Parathyroid adenoma (tissue), 2 donors: ENCODE measurements at regions not wholly inside any gene's neighbourhood (a gene's known extent, or its start where the extent isn't known, plus 50 kb on each side); places are given as distances from the start of the nearest gene placed in this dataset.
"Not testable (repeated sequence)": the region's sequence is repeated elsewhere in the genome, so short reads cannot be mapped to it uniquely, and the experiment has no call there.

ENCODE experiments used
- H2AFZ ChIP-seq: fragments of 300-600 bp; sonication (generic); one replicate; pipeline ENCODE4 v1.7.0; 2017; ENCODE audit warnings: antibody characterized with exemption, mild to moderate bottlenecking
- H3K27ac ChIP-seq: fragments of 300-600 bp; sonication (generic); one replicate; pipeline ENCODE4 v1.7.0; 2017
- H3K27me3 ChIP-seq: fragments of 300-600 bp; sonication (generic); one replicate; pipeline ENCODE4 v1.7.0; 2017; ENCODE audit warnings: low read length; ENCODE audit not compliant: control insufficient read depth, insufficient read depth
- H3K36me3 ChIP-seq: fragments of 300-600 bp; sonication (generic); one replicate; pipeline ENCODE4 v1.7.0; 2017; ENCODE audit warnings: low read length; ENCODE audit not compliant: control insufficient read depth, insufficient read depth
- H3K4me1 ChIP-seq: fragments of 300-600 bp; sonication (generic); one replicate; pipeline ENCODE4 v1.7.0; 2017; ENCODE audit warnings: control low read depth
- H3K4me2 ChIP-seq: fragments of 300-600 bp; sonication (generic); one replicate; pipeline ENCODE4 v1.7.0; 2017; ENCODE audit warnings: low read length
- H3K4me3 ChIP-seq: fragments of 300-600 bp; sonication (generic); one replicate; pipeline ENCODE4 v1.7.0; 2017; ENCODE audit warnings: low read depth, low read length
- H3K79me2 ChIP-seq: fragments of 300-600 bp; sonication (generic); one replicate; pipeline ENCODE4 v1.7.0; 2017; ENCODE audit warnings: control low read depth
- H3K9ac ChIP-seq: fragments of 300-600 bp; sonication (generic); one replicate; pipeline ENCODE4 v1.7.0; 2017; ENCODE audit warnings: mild to moderate bottlenecking
- H3K9me3 ChIP-seq: fragments of 300-600 bp; sonication (generic); one replicate; pipeline ENCODE4 v1.7.0; 2017; ENCODE audit warnings: low read length; ENCODE audit not compliant: control insufficient read depth
- donor health status: primary hyperparathyroidism.

- not testable (repeated sequence) for H3K4me3 ChIP-seq, H3K4me1 ChIP-seq, H3K9me3 ChIP-seq, H2AFZ ChIP-seq, H3K9ac ChIP-seq, H3K4me2 ChIP-seq, H3K36me3 ChIP-seq, H3K27me3 ChIP-seq, H3K27ac ChIP-seq, H3K79me2 ChIP-seq
These were observed 110.1 kb downstream of the LAT start for GRCh38 chr16:29094729-29095624.

- H3K27me3 ChIP-seq, H3K4me3 ChIP-seq, H3K36me3 ChIP-seq, H3K9me3 ChIP-seq, H3K27ac ChIP-seq, H3K9ac ChIP-seq, H3K79me2 ChIP-seq, H3K4me2 ChIP-seq, H2AFZ ChIP-seq, H3K4me1 ChIP-seq: not testable (repeated sequence)
These were observed 109.5 kb downstream of the LAT start for GRCh38 chr16:29094325-29094724.

- H3K36me3 ChIP-seq, H3K4me1 ChIP-seq, H3K4me3 ChIP-seq: not testable (repeated sequence)
These were observed 104.8 kb downstream of the LAT start for GRCh38 chr16:29089679-29090078.

GRCh38 chr16:29087673-29088072, 102.8 kb downstream of the LAT start:
- H3K27me3 ChIP-seq, H3K9ac ChIP-seq, H3K4me3 ChIP-seq, H3K4me1 ChIP-seq, H2AFZ ChIP-seq, H3K36me3 ChIP-seq, H3K79me2 ChIP-seq, H3K27ac ChIP-seq, H3K9me3 ChIP-seq, H3K4me2 ChIP-seq: not testable (repeated sequence)

More at GRCh38 chr16:29089679-29090078, 104.8 kb downstream of the LAT start:
- H2AFZ ChIP-seq, H3K4me2 ChIP-seq, H3K9me3 ChIP-seq, H3K27me3 ChIP-seq, H3K79me2 ChIP-seq, H3K9ac ChIP-seq, H3K27ac ChIP-seq: not testable (repeated sequence)

- H3K27me3 ChIP-seq, H3K36me3 ChIP-seq, H3K4me1 ChIP-seq, H3K79me2 ChIP-seq, H3K9me3 ChIP-seq, H3K4me3 ChIP-seq, H3K9ac ChIP-seq: not testable (repeated sequence)
- H3K4me2 ChIP-seq, result peak overlapping the region; percentile 42
- peak overlapping the region; percentile 49 for H3K27ac ChIP-seq
- H2AFZ ChIP-seq, result peak overlapping the region; percentile 66
These were observed 97.2 kb downstream of the LAT start for GRCh38 chr16:29081829-29082639.

- H3K4me1 ChIP-seq, H3K9me3 ChIP-seq, H3K36me3 ChIP-seq, H3K4me3 ChIP-seq, H3K79me2 ChIP-seq, H3K4me2 ChIP-seq, H3K9ac ChIP-seq, H3K27me3 ChIP-seq: not testable (repeated sequence)
- Histone ChIP-seq H3K27ac (peak overlapping the region; percentile 47), H2AFZ (peak overlapping the region; percentile 20)
These were observed 89.9 kb downstream of the LAT start for GRCh38 chr16:29074554-29075402.

GRCh38 chr16:29062235-29062634, 77.4 kb downstream of the LAT start:
- H3K27ac ChIP-seq, H2AFZ ChIP-seq, H3K4me2 ChIP-seq, H3K79me2 ChIP-seq, H3K9ac ChIP-seq, H3K36me3 ChIP-seq, H3K9me3 ChIP-seq, H3K27me3 ChIP-seq, H3K4me3 ChIP-seq, H3K4me1 ChIP-seq: not testable (repeated sequence)

- not testable (repeated sequence) for H3K9me3 ChIP-seq, H2AFZ ChIP-seq, H3K4me1 ChIP-seq, H3K27me3 ChIP-seq, H3K4me3 ChIP-seq, H3K9ac ChIP-seq, H3K27ac ChIP-seq, H3K36me3 ChIP-seq, H3K79me2 ChIP-seq, H3K4me2 ChIP-seq
These were observed 76.6 kb downstream of the LAT start for GRCh38 chr16:29061467-29061921.

GRCh38 chr16:29060022-29060810, 75.4 kb downstream of the LAT start:
- H3K27ac ChIP-seq, H3K4me1 ChIP-seq, H3K36me3 ChIP-seq, H3K4me3 ChIP-seq, H2AFZ ChIP-seq, H3K79me2 ChIP-seq, H3K4me2 ChIP-seq, H3K27me3 ChIP-seq, H3K9me3 ChIP-seq, H3K9ac ChIP-seq: not testable (repeated sequence)

GRCh38 chr16:29059575-29059974, 74.7 kb downstream of the LAT start:
- not testable (repeated sequence) for H2AFZ ChIP-seq, H3K27me3 ChIP-seq, H3K9ac ChIP-seq, H3K4me3 ChIP-seq, H3K4me2 ChIP-seq, H3K4me1 ChIP-seq, H3K9me3 ChIP-seq, H3K79me2 ChIP-seq, H3K27ac ChIP-seq, H3K36me3 ChIP-seq
